ENCODE measurements at regions not wholly inside any gene's neighbourhood (a gene's known extent, or its start where the extent isn't known, plus 50 kb on each side); places are given as distances from the start of the nearest gene placed in this dataset.
"Not testable (repeated sequence)": the region's sequence is repeated elsewhere in the genome, so short reads cannot be mapped to it uniquely, and the experiment has no call there.

DNA sequence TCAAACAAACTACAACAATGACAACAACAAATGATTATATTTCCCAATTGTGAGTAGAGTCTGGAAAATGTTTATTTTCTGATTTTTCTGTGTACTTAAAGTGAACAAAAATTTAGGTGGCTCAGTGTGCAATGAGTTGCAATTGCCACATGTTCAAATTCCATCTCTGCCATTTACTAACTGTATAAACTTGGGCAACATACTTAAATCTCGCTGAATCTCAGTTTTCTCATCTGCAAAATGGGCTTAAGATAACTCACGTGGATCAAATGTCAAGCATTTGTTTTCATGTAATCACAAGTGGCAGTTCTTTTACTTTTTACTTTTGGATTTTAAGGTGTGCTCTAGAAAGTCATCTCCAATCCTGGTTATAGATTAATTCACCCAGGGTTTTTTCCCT lies 416.8 kb upstream of the HNRNPA3 start:
- Histone ChIP-seq H3K27ac (ENCODE audit: low read depth in 1 of 2, low read length in 2 of 2) (no peak overlapping the region), H3K4me3 (ENCODE audit: low read depth in 1 of 3, low read length in 3 of 3) (no peak overlapping the region), H3K27me3 (ENCODE audit: control insufficient read depth in 4 of 4, insufficient read depth in 4 of 4, low read length in 3 of 4) (peaks cover 0 to under 1% (median 0%) of the 10 kb centered on the region in 4 donors), H3K4me1 (ENCODE audit: control insufficient read depth in 4 of 4, insufficient read depth in 4 of 4, low read length in 3 of 4) (no peaks in the 10 kb centered on the region), H3K9me3 (ENCODE audit: control insufficient read depth in 4 of 4, low read length in 3 of 4) (no peaks in the 10 kb centered on the region), H3K9ac (ENCODE audit: low read depth in 1 of 2, low read length in 2 of 2) (no peak overlapping the region), H3K36me3 (ENCODE audit: control insufficient read depth in 4 of 4, insufficient read depth in 3 of 4, low read depth in 1 of 4, low read length in 3 of 4) (no peaks in the 10 kb centered on the region)
- DNase-seq (ENCODE audit: low spot score) = no peak
- TF ChIP-seq, protein P1, sequence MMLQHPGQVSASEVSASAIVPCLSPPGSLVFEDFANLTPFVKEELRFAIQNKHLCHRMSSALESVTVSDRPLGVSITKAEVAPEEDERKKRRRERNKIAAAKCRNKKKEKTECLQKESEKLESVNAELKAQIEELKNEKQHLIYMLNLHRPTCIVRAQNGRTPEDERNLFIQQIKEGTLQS (IDR thresholded peaks at IDR 0.05) = no peak
- TF ChIP-seq, protein P2, sequence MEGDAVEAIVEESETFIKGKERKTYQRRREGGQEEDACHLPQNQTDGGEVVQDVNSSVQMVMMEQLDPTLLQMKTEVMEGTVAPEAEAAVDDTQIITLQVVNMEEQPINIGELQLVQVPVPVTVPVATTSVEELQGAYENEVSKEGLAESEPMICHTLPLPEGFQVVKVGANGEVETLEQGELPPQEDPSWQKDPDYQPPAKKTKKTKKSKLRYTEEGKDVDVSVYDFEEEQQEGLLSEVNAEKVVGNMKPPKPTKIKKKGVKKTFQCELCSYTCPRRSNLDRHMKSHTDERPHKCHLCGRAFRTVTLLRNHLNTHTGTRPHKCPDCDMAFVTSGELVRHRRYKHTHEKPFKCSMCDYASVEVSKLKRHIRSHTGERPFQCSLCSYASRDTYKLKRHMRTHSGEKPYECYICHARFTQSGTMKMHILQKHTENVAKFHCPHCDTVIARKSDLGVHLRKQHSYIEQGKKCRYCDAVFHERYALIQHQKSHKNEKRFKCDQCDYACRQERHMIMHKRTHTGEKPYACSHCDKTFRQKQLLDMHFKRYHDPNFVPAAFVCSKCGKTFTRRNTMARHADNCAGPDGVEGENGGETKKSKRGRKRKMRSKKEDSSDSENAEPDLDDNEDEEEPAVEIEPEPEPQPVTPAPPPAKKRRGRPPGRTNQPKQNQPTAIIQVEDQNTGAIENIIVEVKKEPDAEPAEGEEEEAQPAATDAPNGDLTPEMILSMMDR (IDR thresholded peaks at IDR 0.05; ENCODE audit: low read depth, low read length, missing input control) = no peak
- TF ChIP-seq, protein P3, sequence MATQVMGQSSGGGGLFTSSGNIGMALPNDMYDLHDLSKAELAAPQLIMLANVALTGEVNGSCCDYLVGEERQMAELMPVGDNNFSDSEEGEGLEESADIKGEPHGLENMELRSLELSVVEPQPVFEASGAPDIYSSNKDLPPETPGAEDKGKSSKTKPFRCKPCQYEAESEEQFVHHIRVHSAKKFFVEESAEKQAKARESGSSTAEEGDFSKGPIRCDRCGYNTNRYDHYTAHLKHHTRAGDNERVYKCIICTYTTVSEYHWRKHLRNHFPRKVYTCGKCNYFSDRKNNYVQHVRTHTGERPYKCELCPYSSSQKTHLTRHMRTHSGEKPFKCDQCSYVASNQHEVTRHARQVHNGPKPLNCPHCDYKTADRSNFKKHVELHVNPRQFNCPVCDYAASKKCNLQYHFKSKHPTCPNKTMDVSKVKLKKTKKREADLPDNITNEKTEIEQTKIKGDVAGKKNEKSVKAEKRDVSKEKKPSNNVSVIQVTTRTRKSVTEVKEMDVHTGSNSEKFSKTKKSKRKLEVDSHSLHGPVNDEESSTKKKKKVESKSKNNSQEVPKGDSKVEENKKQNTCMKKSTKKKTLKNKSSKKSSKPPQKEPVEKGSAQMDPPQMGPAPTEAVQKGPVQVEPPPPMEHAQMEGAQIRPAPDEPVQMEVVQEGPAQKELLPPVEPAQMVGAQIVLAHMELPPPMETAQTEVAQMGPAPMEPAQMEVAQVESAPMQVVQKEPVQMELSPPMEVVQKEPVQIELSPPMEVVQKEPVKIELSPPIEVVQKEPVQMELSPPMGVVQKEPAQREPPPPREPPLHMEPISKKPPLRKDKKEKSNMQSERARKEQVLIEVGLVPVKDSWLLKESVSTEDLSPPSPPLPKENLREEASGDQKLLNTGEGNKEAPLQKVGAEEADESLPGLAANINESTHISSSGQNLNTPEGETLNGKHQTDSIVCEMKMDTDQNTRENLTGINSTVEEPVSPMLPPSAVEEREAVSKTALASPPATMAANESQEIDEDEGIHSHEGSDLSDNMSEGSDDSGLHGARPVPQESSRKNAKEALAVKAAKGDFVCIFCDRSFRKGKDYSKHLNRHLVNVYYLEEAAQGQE (IDR thresholded peaks at IDR 0.05) = no peak
- TF ChIP-seq RXRA (IDR thresholded peaks at IDR 0.05) (no peak), NR2F2 (IDR thresholded peaks at IDR 0.05) (no peak), HNF4A (conservative IDR thresholded peaks at IDR 0.05) (no peak), YY1 (IDR thresholded peaks at IDR 0.05) (no peak), SP1 (IDR thresholded peaks at IDR 0.05) (no peak), GABPA (IDR thresholded peaks at IDR 0.05 in 1 of 2, conservative IDR thresholded peaks at IDR 0.05 in 1 of 2) (no peak), FOXA2 (IDR thresholded peaks at IDR 0.05) (no peak), HNF4G (IDR thresholded peaks at IDR 0.05) (no peak), RAD21 (IDR thresholded peaks at IDR 0.05) (no peak), EGR1 (IDR thresholded peaks at IDR 0.05; ENCODE audit: low read depth in 2 of 2) (no peak), JUND (IDR thresholded peaks at IDR 0.05) (no peak), TAF1 (conservative IDR thresholded peaks at IDR 0.05) (no peak), FOXA1 (IDR thresholded peaks at IDR 0.05) (no peak)
- TF ChIP-seq, protein P4, sequence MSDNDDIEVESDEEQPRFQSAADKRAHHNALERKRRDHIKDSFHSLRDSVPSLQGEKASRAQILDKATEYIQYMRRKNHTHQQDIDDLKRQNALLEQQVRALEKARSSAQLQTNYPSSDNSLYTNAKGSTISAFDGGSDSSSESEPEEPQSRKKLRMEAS (IDR thresholded peaks at IDR 0.05) = no peak
- TF ChIP-seq, protein P5, sequence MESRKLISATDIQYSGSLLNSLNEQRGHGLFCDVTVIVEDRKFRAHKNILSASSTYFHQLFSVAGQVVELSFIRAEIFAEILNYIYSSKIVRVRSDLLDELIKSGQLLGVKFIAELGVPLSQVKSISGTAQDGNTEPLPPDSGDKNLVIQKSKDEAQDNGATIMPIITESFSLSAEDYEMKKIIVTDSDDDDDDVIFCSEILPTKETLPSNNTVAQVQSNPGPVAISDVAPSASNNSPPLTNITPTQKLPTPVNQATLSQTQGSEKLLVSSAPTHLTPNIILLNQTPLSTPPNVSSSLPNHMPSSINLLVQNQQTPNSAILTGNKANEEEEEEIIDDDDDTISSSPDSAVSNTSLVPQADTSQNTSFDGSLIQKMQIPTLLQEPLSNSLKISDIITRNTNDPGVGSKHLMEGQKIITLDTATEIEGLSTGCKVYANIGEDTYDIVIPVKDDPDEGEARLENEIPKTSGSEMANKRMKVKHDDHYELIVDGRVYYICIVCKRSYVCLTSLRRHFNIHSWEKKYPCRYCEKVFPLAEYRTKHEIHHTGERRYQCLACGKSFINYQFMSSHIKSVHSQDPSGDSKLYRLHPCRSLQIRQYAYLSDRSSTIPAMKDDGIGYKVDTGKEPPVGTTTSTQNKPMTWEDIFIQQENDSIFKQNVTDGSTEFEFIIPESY (IDR thresholded peaks at IDR 0.05) = no peak
- 74% methylated on average over 2 of the region's 2 CpGs for WGBS

DNA sequence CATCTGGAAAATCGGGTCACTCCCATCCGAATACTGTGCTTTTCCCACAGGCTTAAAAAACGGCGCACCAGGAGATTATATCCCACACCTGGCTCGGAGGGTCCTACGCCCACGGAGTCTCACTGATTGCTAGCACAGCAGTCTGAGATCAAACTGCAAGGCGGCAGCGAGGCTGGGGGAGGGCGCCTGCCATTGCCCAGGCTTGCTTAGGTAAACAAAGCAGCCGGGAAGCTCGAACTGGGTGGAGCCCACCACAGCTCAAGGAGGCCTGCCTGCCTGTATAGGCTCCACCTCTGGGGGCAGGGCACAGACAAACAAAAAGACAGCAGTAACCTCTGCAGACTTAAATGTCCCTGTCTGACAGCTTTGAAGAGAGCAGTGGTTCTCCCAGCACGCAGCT lies 415.9 kb upstream of the HNRNPA3 start:
- H3K9ac ChIP-seq (ENCODE audit: low read depth in 1 of 2, low read length in 2 of 2); H3K4me1 ChIP-seq (ENCODE audit: control insufficient read depth in 4 of 4, insufficient read depth in 4 of 4, low read length in 3 of 4); H3K36me3 ChIP-seq (ENCODE audit: control insufficient read depth in 4 of 4, insufficient read depth in 3 of 4, low read depth in 1 of 4, low read length in 3 of 4); DNase-seq (ENCODE audit: low spot score); H3K27ac ChIP-seq (ENCODE audit: low read depth in 1 of 2, low read length in 2 of 2); H3K9me3 ChIP-seq (ENCODE audit: control insufficient read depth in 4 of 4, low read length in 3 of 4); H3K4me3 ChIP-seq (ENCODE audit: low read depth in 1 of 3, low read length in 3 of 3); H3K27me3 ChIP-seq (ENCODE audit: control insufficient read depth in 4 of 4, insufficient read depth in 4 of 4, low read length in 3 of 4): not testable (repeated sequence)
- 76% methylated on average over 12 of the region's 13 CpGs for WGBS
